H1 (cell line): ENCODE measurements at regions not wholly inside any gene's neighbourhood (a gene's known extent, or its start where the extent isn't known, plus 50 kb on each side); places are given as distances from the start of the nearest gene placed in this dataset.

Experiments used
- CTCF ChIA-PET: fragments of 300-600 bp; sonication (Branson Sonifier 250); formaldehyde crosslinking; loops from one replicate; lab custom pipeline; 2021; ENCODE audit not compliant: partially characterized antibody; lab: Charles Lee
- POLR2A ChIA-PET: fragments of 300-600 bp; sonication (Branson Sonifier 250); formaldehyde crosslinking; loops from one replicate; lab custom pipeline; 2021; ENCODE audit warnings: inconsistent platforms; ENCODE audit not compliant: partially characterized antibody; lab: Charles Lee
- DNase-seq, 2 experiments: peaks; one replicate each; pipeline versions ENCODE4 v3.0.0 to v3.0.0-alpha.2; 2010 to 2022; ENCODE audit warnings: low spot score in 2 of 2, low read depth in 1 of 2, mixed read lengths in 1 of 2
- FAIRE-seq: peaks from 2 replicates; lab custom pipeline; 2011; peaks lifted over from hg19 to GRCh38; lab: Jason Lieb, UNC
- H2AFZ ChIP-seq: 2 replicates; pipeline ENCODE4 v1.8.1; 2012; ENCODE audit warnings: low read length, inconsistent platforms
- H2AK5ac ChIP-seq: 2 replicates; pipeline ENCODE4 v1.6.1; 2013; ENCODE audit warnings: low read depth, low read length
- H2BK120ac ChIP-seq: replicated peaks from 2 replicates; pipeline ENCODE3; 2013; ENCODE audit warnings: low read depth, low read length, inconsistent platforms
- H2BK12ac ChIP-seq: 2 replicates; pipeline ENCODE4 v1.6.1; 2013; ENCODE audit warnings: low read depth, low read length
- H2BK15ac ChIP-seq: 2 replicates; pipeline ENCODE4 v1.6.1; 2013; ENCODE audit warnings: low read length
- H2BK20ac ChIP-seq: 2 replicates; pipeline ENCODE4 v1.6.1; 2013; ENCODE audit warnings: low read length
- H2BK5ac ChIP-seq: 2 replicates; pipeline ENCODE4 v1.6.1; 2013; ENCODE audit warnings: low read depth, low read length
- H3K14ac ChIP-seq: 2 replicates; pipeline ENCODE4 v1.6.1; 2013; ENCODE audit warnings: inconsistent platforms; ENCODE audit not compliant: insufficient read length
- H3K18ac ChIP-seq: 2 replicates; pipeline ENCODE4 v1.6.1; 2013; ENCODE audit warnings: low read length; ENCODE audit errors: extremely low read depth
- H3K23ac ChIP-seq: 2 replicates; pipeline ENCODE4 v1.6.1; 2013; ENCODE audit warnings: inconsistent platforms; ENCODE audit not compliant: insufficient read length
- H3K23me2 ChIP-seq: 2 replicates; pipeline ENCODE4 v1.6.1; 2013; ENCODE audit warnings: low read depth, low read length
- H3K27ac ChIP-seq: 2 replicates; pipeline ENCODE4 v1.6.1; 2011; ENCODE audit warnings: low read depth, low read length, inconsistent platforms
- H3K27me3 ChIP-seq, 4 experiments: replicated peaks in 1 of 4; 1 replicate in 1 of 4; 2 replicates in 3 of 4; pipeline versions ENCODE4 v1.6.1 to v1.8.1; 2011 to 2013; ENCODE audit warnings: low read length in 3 of 4, mild to moderate bottlenecking in 3 of 4, inconsistent platforms in 2 of 4, mixed read lengths in 2 of 4, moderate library complexity in 1 of 4; ENCODE audit not compliant: control insufficient read depth in 3 of 4, insufficient read depth in 3 of 4; ENCODE audit errors: extremely low read depth in 1 of 4
- H3K36me3 ChIP-seq, 4 experiments: 2 replicates each; pipeline versions ENCODE4 v1.6.1 to v1.8.1; 2011 to 2013; ENCODE audit warnings: mild to moderate bottlenecking in 4 of 4, low read length in 3 of 4, moderate library complexity in 2 of 4, control low read depth in 1 of 4, inconsistent platforms in 1 of 4; ENCODE audit not compliant: insufficient read depth in 4 of 4, control insufficient read depth in 2 of 4
- H3K4ac ChIP-seq: replicated peaks from 2 replicates; pipeline ENCODE3; 2013; ENCODE audit warnings: low read length, low read depth, mixed read lengths, inconsistent platforms; ENCODE audit not compliant: insufficient read length
- H3K4me1 ChIP-seq, 4 experiments: replicated peaks in 1 of 4; 1 replicate in 1 of 4; 2 replicates in 3 of 4; pipeline versions ENCODE4 v1.6.1 to v1.8.1; 2011 to 2013; ENCODE audit warnings: low read length in 3 of 4, inconsistent platforms in 2 of 4, mixed read lengths in 1 of 4; ENCODE audit not compliant: insufficient read depth in 4 of 4, control insufficient read depth in 3 of 4
- H3K4me2 ChIP-seq, 2 experiments: 2 replicates each; pipeline versions ENCODE4 v1.6.1 to v1.8.1; 2011 to 2013; ENCODE audit warnings: low read depth in 2 of 2, low read length in 2 of 2, control low read depth in 1 of 2, inconsistent platforms in 1 of 2, mild to moderate bottlenecking in 1 of 2; ENCODE audit not compliant: insufficient read depth in 1 of 2
- H3K4me3 ChIP-seq, 4 experiments: fragments of 200-600, 300-600 bp in 1 of 4; sonication (generic), shearing (Covaris generic), sonication (Bioruptor Twin) in 1 of 4; 2 replicates each; pipeline versions ENCODE4 v1.5.1 to v1.8.1; 2011 to 2016; ENCODE audit warnings: low read length in 4 of 4, low read depth in 3 of 4, control low read depth in 2 of 4, inconsistent platforms in 2 of 4, mild to moderate bottlenecking in 2 of 4, mixed read lengths in 1 of 4, moderate library complexity in 1 of 4; ENCODE audit not compliant: insufficient read depth in 2 of 4; ENCODE audit errors: extremely low read depth in 1 of 4
- H3K56ac ChIP-seq: replicated peaks from 2 replicates; pipeline ENCODE3; 2013; ENCODE audit warnings: low read depth, mild to moderate bottlenecking, mixed read lengths, low read length, inconsistent platforms; ENCODE audit not compliant: insufficient read length
- H3K79me1 ChIP-seq: 2 replicates; pipeline ENCODE4 v1.6.1; 2013; ENCODE audit warnings: low read depth, low read length, control low read depth
- H3K79me2 ChIP-seq, 2 experiments: 2 replicates each; pipeline versions ENCODE4 v1.6.1 to v1.8.1; 2012 to 2013; ENCODE audit warnings: low read length in 2 of 2, mild to moderate bottlenecking in 2 of 2, inconsistent platforms in 1 of 2; ENCODE audit not compliant: insufficient read depth in 2 of 2, control insufficient read depth in 1 of 2
- H3K9ac ChIP-seq, 4 experiments: replicated peaks in 1 of 4; 1 replicate in 1 of 4; 2 replicates in 3 of 4; pipeline versions ENCODE4 v1.6.1 to v1.8.1; 2011 to 2013; ENCODE audit warnings: low read depth in 3 of 4, low read length in 3 of 4, control low read depth in 2 of 4, mild to moderate bottlenecking in 2 of 4, moderate library complexity in 2 of 4, inconsistent platforms in 1 of 4; ENCODE audit errors: extremely low read depth in 1 of 4
- H3K9me3 ChIP-seq, 2 experiments: 2 replicates each; pipeline versions ENCODE4 v1.6.1 to v1.8.1; 2012 to 2013; ENCODE audit warnings: mild to moderate bottlenecking in 2 of 2, moderate library complexity in 2 of 2, control low read depth in 1 of 2, inconsistent platforms in 1 of 2, low read depth in 1 of 2, low read length in 1 of 2, mixed read lengths in 1 of 2; ENCODE audit not compliant: insufficient read depth in 2 of 2
- H4K20me1 ChIP-seq, 2 experiments: replicated peaks in 1 of 2; 2 replicates each; pipeline versions ENCODE3 to v1.8.1; 2011 to 2013; ENCODE audit warnings: inconsistent platforms in 2 of 2, low read length in 2 of 2, mild to moderate bottlenecking in 1 of 2; ENCODE audit not compliant: insufficient read depth in 2 of 2, control insufficient read depth in 1 of 2
- H4K5ac ChIP-seq: 2 replicates; pipeline ENCODE4 v1.6.1; 2013; ENCODE audit warnings: low read length, low read depth, mixed read lengths, inconsistent platforms; ENCODE audit not compliant: insufficient read length
- H4K8ac ChIP-seq: 2 replicates; pipeline ENCODE4 v1.8.0; 2013; ENCODE audit warnings: mild to moderate bottlenecking, moderate library complexity, low read length, inconsistent platforms; ENCODE audit not compliant: insufficient read depth; ENCODE audit errors: extremely low read depth
- H4K91ac ChIP-seq: replicated peaks from 2 replicates; pipeline ENCODE3; 2013; ENCODE audit warnings: low read length, mixed read lengths, inconsistent platforms; ENCODE audit not compliant: insufficient read length
- BACH1 ChIP-seq: IDR thresholded peaks from 2 replicates; pipeline ENCODE4 v1.6.1; 2012; ENCODE audit warnings: low read length, improper control_type of control experiment
- CEBPB ChIP-seq: IDR thresholded peaks from 2 replicates; pipeline ENCODE4 v1.6.1; 2012; ENCODE audit warnings: low read depth, low read length
- MAFK ChIP-seq: IDR thresholded peaks from 2 replicates; pipeline ENCODE4 v1.6.1; 2012; ENCODE audit warnings: low read depth, mild to moderate bottlenecking, improper control_type of control experiment, low read length
- SP1 ChIP-seq: IDR thresholded peaks from 2 replicates; pipeline ENCODE4 v1.6.1; 2011; ENCODE audit warnings: low read depth, low read length
- SP4 ChIP-seq: IDR thresholded peaks from 2 replicates; pipeline ENCODE4 v1.6.1; 2012; ENCODE audit warnings: low read length, inconsistent platforms
- WGBS, 2 experiments: shearing (Covaris generic) in 1 of 2; methylation state at CpG; one replicate each; pipeline versions ENCODE4 v1.1.6 to v1.1.7; 2013 to 2015; ENCODE audit warnings: low lambda C conversion rate in 2 of 2, mixed read lengths in 2 of 2, inconsistent platforms in 1 of 2, low coverage in 1 of 2, missing lambda C conversion rate in 1 of 2; ENCODE audit not compliant: insufficient replicate concordance in 2 of 2, insufficient coverage in 1 of 2, insufficient read length in 1 of 2; ENCODE audit errors: extremely low coverage in 1 of 2, missing lambda C conversion rate in 1 of 2; 5-methylcytosine and 5-hydroxymethylcytosine counted together

- Histone ChIP-seq H2BK12ac (no peak overlapping the region), H3K18ac (no peak overlapping the region), H4K5ac (no peak overlapping the region), H3K79me2 (no peaks in the 10 kb centered on the region), H3K4ac (no peak overlapping the region), H3K23me2 (no peaks in the 10 kb centered on the region), H4K20me1 (no peaks in the 10 kb centered on the region), H2AFZ (no peak overlapping the region), H2BK120ac (no peak overlapping the region), H3K27ac (no peak overlapping the region), H3K14ac (no peak overlapping the region), H3K56ac (no peak overlapping the region), H3K27me3 (no peaks in the 10 kb centered on the region), H2BK20ac (no peak overlapping the region), H3K36me3 (no peaks in the 10 kb centered on the region), H4K8ac (no peak overlapping the region), H3K79me1 (no peaks in the 10 kb centered on the region), H2AK5ac (no peak overlapping the region), H3K9me3 (no peaks in the 10 kb centered on the region), H3K23ac (no peak overlapping the region), H4K91ac (no peak overlapping the region), H3K4me3 (no peak overlapping the region), H2BK15ac (no peak overlapping the region), H3K9ac (no peak overlapping the region), H3K4me1 (no peaks in the 10 kb centered on the region), H3K4me2 (no peak overlapping the region), H2BK5ac (no peak overlapping the region)
- POLR2A ChIA-PET = no interaction called here
- WGBS, 2 experiments = 85% methylated on average over 3 of the region's 3 CpGs; no CpG with 5 or more reads in 1 of the 2 experiments
- DNase-seq (no peak), FAIRE-seq (no peak)
- CTCF ChIA-PET = interaction anchor here (1.3 kb wide), 1 partner anchor 11 kb away, joined by 3 read pairs; no protein-coding TSS in a partner anchor
- TF ChIP-seq SP1 (no peak), SP4 (no peak), CEBPB (no peak), MAFK (no peak), BACH1 (no peak)
Observed at GRCh38 chr7:96800122-96800521, 90.5 kb upstream of the SEM1 start.
